ENCODE measurements at regions not wholly inside any gene's neighbourhood (a gene's known extent, or its start where the extent isn't known, plus 50 kb on each side); places are given as distances from the start of the nearest gene placed in this dataset.

DNA sequence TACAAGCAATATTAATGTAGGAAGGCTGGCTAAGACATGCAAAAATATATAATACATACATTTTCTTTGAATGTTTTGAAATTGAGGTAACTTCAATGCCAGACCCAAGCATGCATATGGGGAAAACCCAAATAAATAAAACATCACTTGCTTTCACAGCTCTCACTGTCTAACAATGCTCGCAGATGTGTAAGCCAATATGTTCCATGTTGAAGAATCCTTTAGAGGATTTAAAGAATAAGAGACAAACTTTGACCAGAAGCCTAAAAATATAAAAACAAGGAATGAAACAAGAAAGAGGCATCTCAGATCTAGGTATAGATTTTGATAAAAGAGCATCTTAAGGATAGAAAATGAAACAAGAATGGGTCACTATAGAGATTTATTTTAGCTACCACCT is 354.2 kb downstream of the CDH10 start:
- Histone ChIP-seq H3K4me3 (ENCODE audit: low read depth, low read length, poor library complexity, severe bottlenecking) (no peak overlapping the region), H3K79me2 (ENCODE audit: insufficient read depth, low read depth, low read length) (no peaks in the 10 kb centered on the region), H2AFZ (ENCODE audit: low read length) (no peak overlapping the region), H3K4me2 (ENCODE audit: low read length) (no peak overlapping the region), H4K20me1 (ENCODE audit: insufficient read depth, low read length) (no peaks in the 10 kb centered on the region), H3K27ac (ENCODE audit: low read depth, low read length, poor library complexity, severe bottlenecking) (no peak overlapping the region), H3K4me1 (ENCODE audit: insufficient read depth, low read length, poor library complexity, severe bottlenecking) (no peaks in the 10 kb centered on the region), H3K9me2 (ENCODE audit: insufficient read depth, low read length) (no peaks in the 10 kb centered on the region), H3K36me3 (ENCODE audit: insufficient read depth, low read length) (no peaks in the 10 kb centered on the region), H3K9me3 (ENCODE audit: low read length) (no peaks in the 10 kb centered on the region)
- no peak for DNase-seq (ENCODE audit: low spot score)
- intact Hi-C loops (cut with micrococcal nuclease; ENCODE audit: unreplicated experiment), result no loop called here
- no peak for TF ChIP-seq EZH2phosphoT487 (IDR thresholded peaks at IDR 0.05; ENCODE audit: borderline replicate concordance, low read depth, low read length)
- TF ChIP-seq, protein P1, sequence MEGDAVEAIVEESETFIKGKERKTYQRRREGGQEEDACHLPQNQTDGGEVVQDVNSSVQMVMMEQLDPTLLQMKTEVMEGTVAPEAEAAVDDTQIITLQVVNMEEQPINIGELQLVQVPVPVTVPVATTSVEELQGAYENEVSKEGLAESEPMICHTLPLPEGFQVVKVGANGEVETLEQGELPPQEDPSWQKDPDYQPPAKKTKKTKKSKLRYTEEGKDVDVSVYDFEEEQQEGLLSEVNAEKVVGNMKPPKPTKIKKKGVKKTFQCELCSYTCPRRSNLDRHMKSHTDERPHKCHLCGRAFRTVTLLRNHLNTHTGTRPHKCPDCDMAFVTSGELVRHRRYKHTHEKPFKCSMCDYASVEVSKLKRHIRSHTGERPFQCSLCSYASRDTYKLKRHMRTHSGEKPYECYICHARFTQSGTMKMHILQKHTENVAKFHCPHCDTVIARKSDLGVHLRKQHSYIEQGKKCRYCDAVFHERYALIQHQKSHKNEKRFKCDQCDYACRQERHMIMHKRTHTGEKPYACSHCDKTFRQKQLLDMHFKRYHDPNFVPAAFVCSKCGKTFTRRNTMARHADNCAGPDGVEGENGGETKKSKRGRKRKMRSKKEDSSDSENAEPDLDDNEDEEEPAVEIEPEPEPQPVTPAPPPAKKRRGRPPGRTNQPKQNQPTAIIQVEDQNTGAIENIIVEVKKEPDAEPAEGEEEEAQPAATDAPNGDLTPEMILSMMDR (conservative IDR thresholded peaks at IDR 0.05; ENCODE audit: low read length), result no peak
- CTCF ChIA-PET (ENCODE audit: unreplicated experiment), result no interaction called here
- POLR2A ChIA-PET, result no interaction called here
- no TSS peak for BruUV-seq (replicated peaks)

DNA sequence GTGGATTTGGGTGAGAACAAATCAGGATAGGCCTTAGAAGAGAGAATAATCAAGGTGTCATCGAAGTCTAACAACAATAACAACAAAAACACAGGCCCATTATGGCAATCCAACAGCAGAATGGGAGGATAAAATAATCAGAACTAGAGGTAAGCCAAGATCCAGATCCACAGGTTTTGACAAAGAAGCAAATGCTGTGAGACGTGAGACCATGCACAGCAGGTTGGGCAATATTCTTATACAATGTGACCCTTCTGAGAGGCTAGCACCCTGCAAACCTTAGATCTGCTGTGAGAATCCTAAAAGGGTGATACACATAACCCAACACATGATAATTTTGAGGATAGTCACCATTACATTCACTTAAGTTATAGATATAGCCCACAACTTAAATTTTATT is 352.9 kb downstream of the CDH10 start:
- DNase-seq (ENCODE audit: low spot score), result no peak
- Histone ChIP-seq H3K4me3 (ENCODE audit: low read depth, low read length, poor library complexity, severe bottlenecking) (no peak overlapping the region), H3K4me1 (ENCODE audit: insufficient read depth, low read length, poor library complexity, severe bottlenecking) (no peaks in the 10 kb centered on the region), H3K4me2 (ENCODE audit: low read length) (no peak overlapping the region), H3K36me3 (ENCODE audit: insufficient read depth, low read length) (no peaks in the 10 kb centered on the region), H3K79me2 (ENCODE audit: insufficient read depth, low read depth, low read length) (no peaks in the 10 kb centered on the region), H2AFZ (ENCODE audit: low read length) (no peak overlapping the region), H3K9me3 (ENCODE audit: low read length) (no peaks in the 10 kb centered on the region), H3K9me2 (ENCODE audit: insufficient read depth, low read length) (no peaks in the 10 kb centered on the region), H4K20me1 (ENCODE audit: insufficient read depth, low read length) (no peaks in the 10 kb centered on the region), H3K27ac (ENCODE audit: low read depth, low read length, poor library complexity, severe bottlenecking) (no peak overlapping the region)
- intact Hi-C loops (cut with micrococcal nuclease; ENCODE audit: unreplicated experiment), result no loop called here
- ChIA-PET CTCF (ENCODE audit: unreplicated experiment) (no interaction called here), POLR2A (interaction anchor here (0.7 kb wide), 1 partner anchor 246 kb away, joined by 4 read pairs; no protein-coding TSS in a partner anchor)
- BruUV-seq (replicated peaks), result no TSS peak
- TF ChIP-seq, protein P1 (conservative IDR thresholded peaks at IDR 0.05; ENCODE audit: low read length), result no peak
- no peak for TF ChIP-seq EZH2phosphoT487 (IDR thresholded peaks at IDR 0.05; ENCODE audit: borderline replicate concordance, low read depth, low read length)

DNA sequence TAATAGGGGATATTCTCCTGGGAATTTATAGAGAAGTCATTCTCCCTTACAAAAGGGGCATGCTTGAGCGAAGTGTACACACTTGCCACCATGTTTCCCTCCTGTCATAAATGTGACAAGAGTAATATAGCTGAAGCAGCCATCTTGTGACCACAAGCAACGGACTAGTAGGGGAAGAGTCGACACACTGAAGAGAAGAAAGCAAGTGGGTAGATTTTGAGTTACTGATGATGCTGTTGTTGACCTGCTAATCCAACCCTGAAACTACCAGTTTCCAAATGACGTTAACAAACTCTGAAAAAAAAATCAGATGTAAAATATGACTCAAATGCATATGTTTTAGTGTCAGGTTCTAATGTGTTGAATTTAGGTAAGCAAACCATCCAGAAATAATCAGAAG is 350.4 kb downstream of the CDH10 start:
- Histone ChIP-seq H3K4me1 (ENCODE audit: insufficient read depth, low read length, poor library complexity, severe bottlenecking) (no peaks in the 10 kb centered on the region), H3K4me2 (ENCODE audit: low read length) (no peak overlapping the region), H4K20me1 (ENCODE audit: insufficient read depth, low read length) (no peaks in the 10 kb centered on the region), H3K4me3 (ENCODE audit: low read depth, low read length, poor library complexity, severe bottlenecking) (no peak overlapping the region), H3K9me2 (ENCODE audit: insufficient read depth, low read length) (no peaks in the 10 kb centered on the region), H3K79me2 (ENCODE audit: insufficient read depth, low read depth, low read length) (no peaks in the 10 kb centered on the region), H2AFZ (ENCODE audit: low read length) (no peak overlapping the region), H3K36me3 (ENCODE audit: insufficient read depth, low read length) (no peaks in the 10 kb centered on the region), H3K9me3 (ENCODE audit: low read length) (no peaks in the 10 kb centered on the region), H3K27ac (ENCODE audit: low read depth, low read length, poor library complexity, severe bottlenecking) (no peak overlapping the region)
- intact Hi-C loops (cut with micrococcal nuclease; ENCODE audit: unreplicated experiment), result no loop called here
- no TSS peak for BruUV-seq (replicated peaks)
- TF ChIP-seq, protein P1 (conservative IDR thresholded peaks at IDR 0.05; ENCODE audit: low read length), result no peak
- no peak for TF ChIP-seq EZH2phosphoT487 (IDR thresholded peaks at IDR 0.05; ENCODE audit: borderline replicate concordance, low read depth, low read length)
- ChIA-PET CTCF (ENCODE audit: unreplicated experiment) (no interaction called here), POLR2A (no interaction called here)
- DNase-seq (ENCODE audit: low spot score), result no peak

All from OCI-LY7 (cell line).